K562 (cell line): ENCODE measurements at regions not wholly inside any gene's neighbourhood (a gene's known extent, or its start where the extent isn't known, plus 50 kb on each side); places are given as distances from the start of the nearest gene placed in this dataset.

ENCODE experiments used
- ATAC-seq: fragments of 200-7000 bp; cut with Tn5 transposase; 3 replicates; pipeline ENCODE4 v1.9.1; 2020; ENCODE audit warnings: moderate library complexity
- BruUV-seq: library from RNA; stranded (reverse); fragments of 400-500 nt; replicated peaks from 2 replicates; lab custom pipeline; 2021; lab: Mats Ljungman, UMichigan
- CTCF ChIA-PET: fragments of 300-600 bp; formaldehyde crosslinking; extraction: SDS; loops from one replicate; lab custom pipeline; 2021; ENCODE audit warnings: low intra/inter-chr PET ratio; lab: Yijun Ruan, JAX
- POLR2A ChIA-PET: fragments of 300-600, 350-650 bp; sonication (Branson Sonifier 250); formaldehyde crosslinking; extraction: SDS; loops from one replicate; lab custom pipeline; 2021; ENCODE audit warnings: antibody characterized with exemption, inconsistent platforms; lab: Yijun Ruan, JAX
- DNase-seq, 4 experiments: peaks; one replicate each; pipeline versions ENCODE4 v3.0.0 to v3.0.0-alpha.2; 2011 to 2018; ENCODE audit warnings: low spot score in 3 of 4, mixed read lengths in 3 of 4; ENCODE audit errors: extremely low read depth in 1 of 4
- FAIRE-seq: peaks from 2 replicates; lab custom pipeline; 2011; peaks lifted over from hg19 to GRCh38; lab: Jason Lieb, UNC
- H2AFZ ChIP-seq: 2 replicates; pipeline ENCODE4 v1.6.0; 2011; ENCODE audit warnings: low read depth, low read length, control low read depth, inconsistent platforms
- H3K27ac ChIP-seq: fragments of 200-600 bp; 3 replicates; pipeline ENCODE4 v1.8.0; 2011; ENCODE audit warnings: low read depth, mild to moderate bottlenecking, control low read depth, inconsistent platforms, low read length, moderate library complexity, mixed read lengths; ENCODE audit errors: extremely low read depth
- H3K27me3 ChIP-seq, 2 experiments: fragments of 300-600 bp in 1 of 2; 2 replicates in 1 of 2; 3 replicates in 1 of 2; pipeline versions ENCODE4 v1.6.0 to v1.8.0; 2011; ENCODE audit warnings: inconsistent platforms in 2 of 2, low read length in 2 of 2, mild to moderate bottlenecking in 1 of 2, mixed read lengths in 1 of 2, moderate library complexity in 1 of 2; ENCODE audit not compliant: control insufficient read depth in 2 of 2, insufficient read depth in 2 of 2
- H3K36me3 ChIP-seq: fragments of 300-600 bp; 3 replicates; pipeline ENCODE4 v1.8.0; 2011; ENCODE audit warnings: mild to moderate bottlenecking, low read length, inconsistent platforms; ENCODE audit not compliant: control insufficient read depth, insufficient read depth
- H3K4me1 ChIP-seq, 2 experiments: fragments of 200-600 bp in 1 of 2; replicated peaks in 1 of 2; 2 replicates in 1 of 2; 3 replicates in 1 of 2; pipeline versions ENCODE4 v1.5.1 to v1.8.0; 2011; ENCODE audit warnings: inconsistent platforms in 2 of 2, low read length in 2 of 2, mild to moderate bottlenecking in 1 of 2, mixed read lengths in 1 of 2, moderate library complexity in 1 of 2; ENCODE audit not compliant: control insufficient read depth in 2 of 2, insufficient read depth in 2 of 2
- H3K4me2 ChIP-seq: 2 replicates; pipeline ENCODE4 v1.6.1; 2011; ENCODE audit warnings: low read length, control low read depth, inconsistent platforms, mixed read lengths; ENCODE audit not compliant: insufficient read depth
- H3K4me3 ChIP-seq: fragments of 200-600 bp; sonication (generic), shearing (Covaris generic); 2 replicates; pipeline ENCODE4 v1.5.1; 2016; ENCODE audit warnings: control low read depth, inconsistent platforms
- H3K79me2 ChIP-seq: fragments of 200-600 bp; 3 replicates; pipeline ENCODE4 v1.8.0; 2011; ENCODE audit warnings: low read length, inconsistent platforms; ENCODE audit not compliant: control insufficient read depth, insufficient read depth
- H3K9ac ChIP-seq, 2 experiments: 2 replicates each; pipeline versions ENCODE4 v1.6.0 to v1.6.1; 2011; ENCODE audit warnings: low read depth in 2 of 2, low read length in 2 of 2, control low read depth in 1 of 2, inconsistent platforms in 1 of 2, mild to moderate bottlenecking in 1 of 2, mixed read lengths in 1 of 2; ENCODE audit not compliant: insufficient read depth in 1 of 2
- H3K9me1 ChIP-seq: one replicate; pipeline ENCODE4 v1.6.0; 2011; ENCODE audit warnings: inconsistent platforms, mild to moderate bottlenecking, low read length, moderate library complexity; ENCODE audit not compliant: control insufficient read depth, insufficient read depth
- H3K9me3 ChIP-seq: replicated peaks from 2 replicates; pipeline ENCODE4 v1.5.1; 2011; ENCODE audit warnings: low read depth, low read length, inconsistent platforms; ENCODE audit not compliant: control insufficient read depth, insufficient read depth
- H4K20me1 ChIP-seq: replicated peaks from 2 replicates; pipeline ENCODE4 v1.6.1; 2011; ENCODE audit warnings: low read length, inconsistent platforms, mixed read lengths; ENCODE audit not compliant: control insufficient read depth, insufficient read depth
- ARID2 ChIP-seq: fragments of 450-650 bp; IDR thresholded peaks from 2 replicates; pipeline ENCODE4 v1.6.1; 2017; ENCODE audit warnings: antibody characterized with exemption, mild to moderate bottlenecking
- HEY1 ChIP-seq: fragments of 250-450 bp; sonication (Bioruptor Pico); IDR thresholded peaks from 2 replicates; pipeline ENCODE4 v1.5.0; 2020; ENCODE audit warnings: mild to moderate bottlenecking, moderate library complexity, borderline replicate concordance
- HNRNPL ChIP-seq: fragments of 200-400 bp; formaldehyde crosslinking; IDR thresholded peaks from 2 replicates; pipeline ENCODE4 v1.6.1; 2017; ENCODE audit warnings: low read depth, mild to moderate bottlenecking, low read length
- HNRNPUL1 ChIP-seq: fragments of 200-400 bp; formaldehyde crosslinking; IDR thresholded peaks from 2 replicates; pipeline ENCODE4 v1.6.1; 2017; ENCODE audit warnings: low read length
- KLF6 ChIP-seq: fragments of 250-450 bp; sonication (Bioruptor Pico); IDR thresholded peaks from 2 replicates; pipeline ENCODE4 v1.4.0; 2020; ENCODE audit warnings: mild to moderate bottlenecking, moderate library complexity, borderline replicate concordance
- SMAD4 ChIP-seq: fragments of 250-450 bp; sonication (Bioruptor Pico); conservative IDR thresholded peaks from 2 replicates; pipeline ENCODE4 v1.8.0; 2021; ENCODE audit warnings: inconsistent platforms, mild to moderate bottlenecking, moderate library complexity
- ZNF324 ChIP-seq: fragments of 250-450 bp; sonication (Bioruptor Pico); IDR thresholded peaks from 2 replicates; pipeline ENCODE4 v1.4.0; 2020; ENCODE audit warnings: mild to moderate bottlenecking
- ZNF696 ChIP-seq: fragments of 250-450 bp; sonication (Bioruptor Pico); conservative IDR thresholded peaks from 2 replicates; pipeline ENCODE4 v1.4.0; 2020; ENCODE audit warnings: mild to moderate bottlenecking, moderate library complexity
- ZNF764 ChIP-seq: fragments of 250-450 bp; sonication (Bioruptor Pico); IDR thresholded peaks from 2 replicates; pipeline ENCODE4 v1.4.0; 2020; ENCODE audit warnings: low read depth, mild to moderate bottlenecking, moderate library complexity
- WGBS: fragments of 100-300 bp; shearing (Covaris generic); methylation state at CpG from one replicate; pipeline ENCODE4 v1.1.6; 2016; ENCODE audit warnings: low coverage, mixed read lengths; ENCODE audit not compliant: insufficient coverage; ENCODE audit errors: missing lambda C conversion rate; 5-methylcytosine and 5-hydroxymethylcytosine counted together
- in situ Hi-C: fragments of 300-500 bp; cut with MboI; formaldehyde crosslinking; loops from 4 replicates; pipeline ENCODE4 v1.15.0; 2018; ENCODE audit warnings: inconsistent platforms, mixed read lengths
- intact Hi-C: fragments of 100-400 bp; cut with micrococcal nuclease; formaldehyde crosslinking; loops from 2 replicates; pipeline ENCODE4 v1.14.2; 2022
- TF ChIP-seq, protein P1 (sequence below): fragments of 450-650 bp; IDR thresholded peaks from 2 replicates; pipeline ENCODE4 v1.6.1; 2018; ENCODE audit not compliant: partially characterized antibody
- TF ChIP-seq, protein P2 (sequence below): fragments of 250-450 bp; sonication (Bioruptor Pico); IDR thresholded peaks from 2 replicates; pipeline ENCODE4 v1.8.0; 2021; ENCODE audit warnings: borderline replicate concordance, mild to moderate bottlenecking, moderate library complexity; ENCODE audit not compliant: poor library complexity, severe bottlenecking
- TF ChIP-seq, protein P3 (sequence below): fragments of 200-800 bp; sonication (Bioruptor generic); IDR thresholded peaks from 2 replicates; pipeline ENCODE4 v1.6.1; 2017; ENCODE audit warnings: missing genetic modification characterization, missing compliant biosample characterization
- TF ChIP-seq, protein P4 (sequence below): IDR thresholded peaks from 2 replicates; pipeline ENCODE4 v1.6.1; 2011; ENCODE audit warnings: borderline replicate concordance, low read depth, mild to moderate bottlenecking, moderate library complexity, low read length; ENCODE audit not compliant: insufficient read depth, poor library complexity, severe bottlenecking

DNA sequence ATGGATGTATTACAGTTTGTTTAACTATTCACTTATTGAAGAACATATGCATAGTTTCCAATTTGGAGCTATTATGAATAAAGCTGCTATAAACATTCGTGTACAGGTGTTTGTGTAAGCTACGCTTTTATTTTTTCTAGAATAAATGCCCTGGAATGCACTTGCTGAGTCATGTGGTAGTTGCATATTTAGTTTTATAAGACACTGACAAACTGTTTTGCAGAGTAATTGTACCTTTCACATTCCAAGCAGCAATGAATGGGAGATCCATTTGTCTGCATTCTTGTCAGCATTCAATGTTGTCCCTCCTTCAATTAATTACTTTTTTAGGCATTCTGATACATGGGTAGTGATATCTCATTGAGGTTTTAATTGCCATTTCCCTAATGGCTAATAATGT lies 373.6 kb upstream of the GHITM start:
- ATAC-seq (no peak), DNase-seq (no peak), FAIRE-seq (no peak)
- intact Hi-C loops (no loop called here), in situ Hi-C loops (no loop called here)
- H3K36me3 ChIP-seq: no peaks in the 10 kb centered on the region
- H3K9me3 ChIP-seq: peaks cover 2% of the 10 kb centered on the region; the same call in 1 of the 2 replicates
- no peak overlapping the region for H2AFZ ChIP-seq
- no peaks in the 10 kb centered on the region for H3K4me1 ChIP-seq
- H3K9ac ChIP-seq: no peak overlapping the region
- no peaks in the 10 kb centered on the region for H3K9me1 ChIP-seq
- no peak overlapping the region for H3K4me3 ChIP-seq
- no peak overlapping the region for H3K4me2 ChIP-seq
- no TSS peak for BruUV-seq
- WGBS: 0% methylated on average over 2 of the region's 2 CpGs
- no peak overlapping the region for H3K27ac ChIP-seq
- ChIA-PET CTCF (no interaction called here), POLR2A (no interaction called here)
- no peaks in the 10 kb centered on the region for H3K27me3 ChIP-seq
- H3K79me2 ChIP-seq: no peaks in the 10 kb centered on the region
- no peaks in the 10 kb centered on the region for H4K20me1 ChIP-seq
- TF ChIP-seq ARID2 (no peak), ZNF324 (CRISPR knock-in tag) (no peak), HEY1 (CRISPR knock-in tag) (no peak), ZNF764 (no peak), HNRNPL (no peak), KLF6 (CRISPR knock-in tag) (no peak), SMAD4 (no peak), ZNF696 (CRISPR knock-in tag) (no peak), HNRNPUL1 (no peak)
- TF ChIP-seq, protein P1, sequence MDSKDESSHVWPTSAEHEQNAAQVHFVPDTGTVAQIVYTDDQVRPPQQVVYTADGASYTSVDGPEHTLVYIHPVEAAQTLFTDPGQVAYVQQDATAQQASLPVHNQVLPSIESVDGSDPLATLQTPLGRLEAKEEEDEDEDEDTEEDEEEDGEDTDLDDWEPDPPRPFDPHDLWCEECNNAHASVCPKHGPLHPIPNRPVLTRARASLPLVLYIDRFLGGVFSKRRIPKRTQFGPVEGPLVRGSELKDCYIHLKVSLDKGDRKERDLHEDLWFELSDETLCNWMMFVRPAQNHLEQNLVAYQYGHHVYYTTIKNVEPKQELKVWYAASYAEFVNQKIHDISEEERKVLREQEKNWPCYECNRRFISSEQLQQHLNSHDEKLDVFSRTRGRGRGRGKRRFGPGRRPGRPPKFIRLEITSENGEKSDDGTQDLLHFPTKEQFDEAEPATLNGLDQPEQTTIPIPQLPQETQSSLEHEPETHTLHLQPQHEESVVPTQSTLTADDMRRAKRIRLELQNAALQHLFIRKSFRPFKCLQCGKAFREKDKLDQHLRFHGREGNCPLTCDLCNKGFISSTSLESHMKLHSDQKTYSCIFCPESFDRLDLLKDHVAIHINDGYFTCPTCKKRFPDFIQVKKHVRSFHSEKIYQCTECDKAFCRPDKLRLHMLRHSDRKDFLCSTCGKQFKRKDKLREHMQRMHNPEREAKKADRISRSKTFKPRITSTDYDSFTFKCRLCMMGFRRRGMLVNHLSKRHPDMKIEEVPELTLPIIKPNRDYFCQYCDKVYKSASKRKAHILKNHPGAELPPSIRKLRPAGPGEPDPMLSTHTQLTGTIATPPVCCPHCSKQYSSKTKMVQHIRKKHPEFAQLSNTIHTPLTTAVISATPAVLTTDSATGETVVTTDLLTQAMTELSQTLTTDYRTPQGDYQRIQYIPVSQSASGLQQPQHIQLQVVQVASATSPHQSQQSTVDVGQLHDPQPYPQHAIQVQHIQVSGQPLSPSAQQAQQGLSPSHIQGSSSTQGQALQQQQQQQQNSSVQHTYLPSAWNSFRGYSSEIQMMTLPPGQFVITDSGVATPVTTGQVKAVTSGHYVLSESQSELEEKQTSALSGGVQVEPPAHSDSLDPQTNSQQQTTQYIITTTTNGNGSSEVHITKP: no peak
- TF ChIP-seq, protein P2, sequence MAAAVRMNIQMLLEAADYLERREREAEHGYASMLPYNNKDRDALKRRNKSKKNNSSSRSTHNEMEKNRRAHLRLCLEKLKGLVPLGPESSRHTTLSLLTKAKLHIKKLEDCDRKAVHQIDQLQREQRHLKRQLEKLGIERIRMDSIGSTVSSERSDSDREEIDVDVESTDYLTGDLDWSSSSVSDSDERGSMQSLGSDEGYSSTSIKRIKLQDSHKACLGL (CRISPR knock-in tag): no peak
- TF ChIP-seq, protein P3, sequence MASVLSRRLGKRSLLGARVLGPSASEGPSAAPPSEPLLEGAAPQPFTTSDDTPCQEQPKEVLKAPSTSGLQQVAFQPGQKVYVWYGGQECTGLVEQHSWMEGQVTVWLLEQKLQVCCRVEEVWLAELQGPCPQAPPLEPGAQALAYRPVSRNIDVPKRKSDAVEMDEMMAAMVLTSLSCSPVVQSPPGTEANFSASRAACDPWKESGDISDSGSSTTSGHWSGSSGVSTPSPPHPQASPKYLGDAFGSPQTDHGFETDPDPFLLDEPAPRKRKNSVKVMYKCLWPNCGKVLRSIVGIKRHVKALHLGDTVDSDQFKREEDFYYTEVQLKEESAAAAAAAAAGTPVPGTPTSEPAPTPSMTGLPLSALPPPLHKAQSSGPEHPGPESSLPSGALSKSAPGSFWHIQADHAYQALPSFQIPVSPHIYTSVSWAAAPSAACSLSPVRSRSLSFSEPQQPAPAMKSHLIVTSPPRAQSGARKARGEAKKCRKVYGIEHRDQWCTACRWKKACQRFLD: no peak
- TF ChIP-seq, protein P4, sequence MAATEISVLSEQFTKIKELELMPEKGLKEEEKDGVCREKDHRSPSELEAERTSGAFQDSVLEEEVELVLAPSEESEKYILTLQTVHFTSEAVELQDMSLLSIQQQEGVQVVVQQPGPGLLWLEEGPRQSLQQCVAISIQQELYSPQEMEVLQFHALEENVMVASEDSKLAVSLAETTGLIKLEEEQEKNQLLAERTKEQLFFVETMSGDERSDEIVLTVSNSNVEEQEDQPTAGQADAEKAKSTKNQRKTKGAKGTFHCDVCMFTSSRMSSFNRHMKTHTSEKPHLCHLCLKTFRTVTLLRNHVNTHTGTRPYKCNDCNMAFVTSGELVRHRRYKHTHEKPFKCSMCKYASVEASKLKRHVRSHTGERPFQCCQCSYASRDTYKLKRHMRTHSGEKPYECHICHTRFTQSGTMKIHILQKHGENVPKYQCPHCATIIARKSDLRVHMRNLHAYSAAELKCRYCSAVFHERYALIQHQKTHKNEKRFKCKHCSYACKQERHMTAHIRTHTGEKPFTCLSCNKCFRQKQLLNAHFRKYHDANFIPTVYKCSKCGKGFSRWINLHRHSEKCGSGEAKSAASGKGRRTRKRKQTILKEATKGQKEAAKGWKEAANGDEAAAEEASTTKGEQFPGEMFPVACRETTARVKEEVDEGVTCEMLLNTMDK: no peak
